ENCODE measurements at regions not wholly inside any gene's neighbourhood (a gene's known extent, or its start where the extent isn't known, plus 50 kb on each side); places are given as distances from the start of the nearest gene placed in this dataset.

GRCh38 chr1:25011275-25011674, 81.2 kb upstream of the RUNX3 start:
- TF ChIP-seq CTCF (conservative IDR thresholded peaks at IDR 0.05 in 1 of 2, IDR thresholded peaks at IDR 0.05 in 1 of 2; ENCODE audit: low read depth in 1 of 2, low read length in 2 of 2) (no peak), EZH2 (IDR thresholded peaks at IDR 0.05; ENCODE audit: low read length, missing control alignments) (no peak)
